ENCODE measurements at regions not wholly inside any gene's neighbourhood (a gene's known extent, or its start where the extent isn't known, plus 50 kb on each side); places are given as distances from the start of the nearest gene placed in this dataset.

GRCh38 chr2:192551760-192552159 lies 357.0 kb upstream of the TMEFF2 start:
- TF ChIP-seq CEBPB (IDR thresholded peaks at IDR 0.05) (no peak), TCF12 (IDR thresholded peaks at IDR 0.05; ENCODE audit: low read depth) (no peak), EGR1 (IDR thresholded peaks at IDR 0.05) (no peak), YY1 (IDR thresholded peaks at IDR 0.05; ENCODE audit: low read depth) (no peak)
- TF ChIP-seq, protein P1, sequence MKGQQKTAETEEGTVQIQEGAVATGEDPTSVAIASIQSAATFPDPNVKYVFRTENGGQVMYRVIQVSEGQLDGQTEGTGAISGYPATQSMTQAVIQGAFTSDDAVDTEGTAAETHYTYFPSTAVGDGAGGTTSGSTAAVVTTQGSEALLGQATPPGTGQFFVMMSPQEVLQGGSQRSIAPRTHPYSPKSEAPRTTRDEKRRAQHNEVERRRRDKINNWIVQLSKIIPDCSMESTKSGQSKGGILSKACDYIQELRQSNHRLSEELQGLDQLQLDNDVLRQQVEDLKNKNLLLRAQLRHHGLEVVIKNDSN (IDR thresholded peaks at IDR 0.05): no peak
- TF ChIP-seq, protein P2, sequence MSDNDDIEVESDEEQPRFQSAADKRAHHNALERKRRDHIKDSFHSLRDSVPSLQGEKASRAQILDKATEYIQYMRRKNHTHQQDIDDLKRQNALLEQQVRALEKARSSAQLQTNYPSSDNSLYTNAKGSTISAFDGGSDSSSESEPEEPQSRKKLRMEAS (IDR thresholded peaks at IDR 0.05): no peak

GRCh38 chr2:192546565-192546964 lies 351.8 kb upstream of the TMEFF2 start:
- TF ChIP-seq, protein P1 (IDR thresholded peaks at IDR 0.05): no peak
- peak; percentile 61; the same call in 1 of the 2 replicates for TF ChIP-seq CEBPB (IDR thresholded peaks at IDR 0.05)

DNA sequence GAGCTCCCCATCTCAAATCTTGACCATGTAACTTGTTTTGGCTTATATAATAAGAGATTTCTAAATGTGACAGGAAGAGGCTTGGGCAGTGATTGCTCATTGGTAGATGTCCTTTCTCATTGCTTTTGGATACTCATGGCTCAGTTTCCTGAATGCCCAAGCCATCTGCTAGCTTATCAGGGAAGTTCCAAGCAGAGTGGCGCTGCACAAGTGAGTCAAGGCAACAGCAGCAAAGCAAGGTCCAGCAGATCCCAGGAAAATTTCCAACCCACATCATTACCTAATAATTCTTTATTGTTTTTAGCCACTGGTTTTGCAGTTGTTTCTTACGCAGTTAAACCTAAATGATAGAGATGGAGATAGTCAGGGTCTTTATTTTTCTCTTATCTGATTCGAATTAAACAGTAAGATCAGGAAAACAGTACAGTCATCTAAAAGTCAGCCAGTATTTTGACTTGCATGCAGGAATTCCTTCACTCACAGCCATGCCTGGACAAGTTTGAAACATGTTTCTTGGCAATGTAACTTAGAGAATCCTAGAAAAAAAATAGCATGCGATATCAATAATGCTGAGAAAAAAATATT lies 349.7 kb upstream of the TMEFF2 start:
- TF ChIP-seq, protein P2 (IDR thresholded peaks at IDR 0.05): no peak
- TF ChIP-seq RAD21 (IDR thresholded peaks at IDR 0.05; ENCODE audit: low read depth) (no peak), TAF1 (IDR thresholded peaks at IDR 0.05; ENCODE audit: low read depth) (no peak), CREB1 (IDR thresholded peaks at IDR 0.05; ENCODE audit: low read depth) (no peak), NFIC (IDR thresholded peaks at IDR 0.05) (no peak), EP300 (IDR thresholded peaks at IDR 0.05; ENCODE audit: borderline replicate concordance) (no peak), ZBTB7A (IDR thresholded peaks at IDR 0.05; ENCODE audit: low read depth) (no peak), EGR1 (IDR thresholded peaks at IDR 0.05) (no peak), CEBPB (IDR thresholded peaks at IDR 0.05) (no peak), YY1 (IDR thresholded peaks at IDR 0.05; ENCODE audit: low read depth) (no peak), TCF12 (IDR thresholded peaks at IDR 0.05; ENCODE audit: low read depth) (no peak), FOXM1 (IDR thresholded peaks at IDR 0.05; ENCODE audit: borderline replicate concordance, low read depth) (no peak), TEAD4 (IDR thresholded peaks at IDR 0.05) (no peak)
- TF ChIP-seq, protein P3, sequence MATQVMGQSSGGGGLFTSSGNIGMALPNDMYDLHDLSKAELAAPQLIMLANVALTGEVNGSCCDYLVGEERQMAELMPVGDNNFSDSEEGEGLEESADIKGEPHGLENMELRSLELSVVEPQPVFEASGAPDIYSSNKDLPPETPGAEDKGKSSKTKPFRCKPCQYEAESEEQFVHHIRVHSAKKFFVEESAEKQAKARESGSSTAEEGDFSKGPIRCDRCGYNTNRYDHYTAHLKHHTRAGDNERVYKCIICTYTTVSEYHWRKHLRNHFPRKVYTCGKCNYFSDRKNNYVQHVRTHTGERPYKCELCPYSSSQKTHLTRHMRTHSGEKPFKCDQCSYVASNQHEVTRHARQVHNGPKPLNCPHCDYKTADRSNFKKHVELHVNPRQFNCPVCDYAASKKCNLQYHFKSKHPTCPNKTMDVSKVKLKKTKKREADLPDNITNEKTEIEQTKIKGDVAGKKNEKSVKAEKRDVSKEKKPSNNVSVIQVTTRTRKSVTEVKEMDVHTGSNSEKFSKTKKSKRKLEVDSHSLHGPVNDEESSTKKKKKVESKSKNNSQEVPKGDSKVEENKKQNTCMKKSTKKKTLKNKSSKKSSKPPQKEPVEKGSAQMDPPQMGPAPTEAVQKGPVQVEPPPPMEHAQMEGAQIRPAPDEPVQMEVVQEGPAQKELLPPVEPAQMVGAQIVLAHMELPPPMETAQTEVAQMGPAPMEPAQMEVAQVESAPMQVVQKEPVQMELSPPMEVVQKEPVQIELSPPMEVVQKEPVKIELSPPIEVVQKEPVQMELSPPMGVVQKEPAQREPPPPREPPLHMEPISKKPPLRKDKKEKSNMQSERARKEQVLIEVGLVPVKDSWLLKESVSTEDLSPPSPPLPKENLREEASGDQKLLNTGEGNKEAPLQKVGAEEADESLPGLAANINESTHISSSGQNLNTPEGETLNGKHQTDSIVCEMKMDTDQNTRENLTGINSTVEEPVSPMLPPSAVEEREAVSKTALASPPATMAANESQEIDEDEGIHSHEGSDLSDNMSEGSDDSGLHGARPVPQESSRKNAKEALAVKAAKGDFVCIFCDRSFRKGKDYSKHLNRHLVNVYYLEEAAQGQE (IDR thresholded peaks at IDR 0.05; ENCODE audit: low read depth): no peak
- TF ChIP-seq, protein P1 (IDR thresholded peaks at IDR 0.05): no peak

DNA sequence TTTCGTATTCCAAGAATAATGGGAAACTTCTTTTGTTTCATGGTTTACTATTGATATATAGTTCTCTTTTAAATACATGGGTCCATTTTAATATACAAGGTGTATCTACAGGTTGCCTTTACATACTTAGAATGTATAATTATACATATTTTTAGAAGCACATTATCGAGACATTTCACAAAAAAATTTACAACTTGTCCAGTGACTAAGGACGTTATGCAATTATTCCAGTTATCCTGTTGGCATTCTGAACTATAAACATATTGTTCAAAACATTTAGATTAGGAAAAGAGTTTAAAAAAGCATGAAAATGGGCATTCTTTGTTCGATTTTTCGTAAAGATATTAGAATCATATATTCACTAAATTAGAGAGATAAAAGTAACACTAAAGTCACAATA lies 344.6 kb upstream of the TMEFF2 start:
- no peak for TF ChIP-seq CREB1 (IDR thresholded peaks at IDR 0.05; ENCODE audit: low read depth)
- no peak for TF ChIP-seq CEBPB (IDR thresholded peaks at IDR 0.05)
- TF ChIP-seq, protein P2 (IDR thresholded peaks at IDR 0.05): no peak
- TF ChIP-seq, protein P3 (IDR thresholded peaks at IDR 0.05; ENCODE audit: low read depth): no peak
- no peak for TF ChIP-seq TAF1 (IDR thresholded peaks at IDR 0.05; ENCODE audit: low read depth)
- TF ChIP-seq TCF12 (IDR thresholded peaks at IDR 0.05; ENCODE audit: low read depth): no peak
- no peak for TF ChIP-seq EP300 (IDR thresholded peaks at IDR 0.05; ENCODE audit: borderline replicate concordance)

GRCh38 chr2:192536922-192537624 lies 342.3 kb upstream of the TMEFF2 start:
- TF ChIP-seq CEBPB (IDR thresholded peaks at IDR 0.05) (no peak), YY1 (IDR thresholded peaks at IDR 0.05; ENCODE audit: low read depth) (no peak), TEAD4 (IDR thresholded peaks at IDR 0.05) (no peak), FOXM1 (IDR thresholded peaks at IDR 0.05; ENCODE audit: borderline replicate concordance, low read depth) (no peak), EP300 (IDR thresholded peaks at IDR 0.05; ENCODE audit: borderline replicate concordance) (no peak), CREB1 (IDR thresholded peaks at IDR 0.05; ENCODE audit: low read depth) (no peak), TCF12 (IDR thresholded peaks at IDR 0.05; ENCODE audit: low read depth) (no peak), TAF1 (IDR thresholded peaks at IDR 0.05; ENCODE audit: low read depth) (no peak), NFIC (IDR thresholded peaks at IDR 0.05) (no peak), ZBTB7A (IDR thresholded peaks at IDR 0.05; ENCODE audit: low read depth) (no peak), RAD21 (IDR thresholded peaks at IDR 0.05; ENCODE audit: low read depth) (no peak)
- TF ChIP-seq, protein P3 (IDR thresholded peaks at IDR 0.05; ENCODE audit: low read depth): no peak
- TF ChIP-seq, protein P1 (IDR thresholded peaks at IDR 0.05): no peak
